NT2/D1 (cell line): ENCODE measurements at regions not wholly inside any gene's neighbourhood (a gene's known extent, or its start where the extent isn't known, plus 50 kb on each side); places are given as distances from the start of the nearest gene placed in this dataset.

ENCODE experiments used
- DNase-seq: peaks from one replicate; pipeline ENCODE4 v3.0.0-alpha.2; 2011; ENCODE audit warnings: low read depth, low spot score
- H3K27me3 ChIP-seq: 2 replicates; pipeline ENCODE4 v1.6.0; 2011; ENCODE audit warnings: mild to moderate bottlenecking; ENCODE audit not compliant: insufficient read length, insufficient read depth
- H3K36me3 ChIP-seq: 2 replicates; pipeline ENCODE4 v1.6.1; 2011; ENCODE audit warnings: mild to moderate bottlenecking, low read length, mixed read lengths; ENCODE audit not compliant: insufficient read depth, insufficient read length
- H3K4me1 ChIP-seq: 2 replicates; pipeline ENCODE4 v1.5.1; 2011; ENCODE audit not compliant: insufficient read depth, insufficient read length
- H3K4me3 ChIP-seq: 2 replicates; pipeline ENCODE4 v1.5.1; 2011; ENCODE audit warnings: low read depth; ENCODE audit not compliant: insufficient read length
- H3K9ac ChIP-seq: 2 replicates; pipeline ENCODE4 v1.6.0; 2011; ENCODE audit warnings: low read depth; ENCODE audit not compliant: insufficient read length
- H3K9me3 ChIP-seq: 2 replicates; pipeline ENCODE4 v1.5.1; 2011; ENCODE audit warnings: mild to moderate bottlenecking, low read length; ENCODE audit not compliant: insufficient read depth
- SUZ12 ChIP-seq: IDR thresholded peaks from 2 replicates; pipeline ENCODE4 v1.6.1; 2011; ENCODE audit not compliant: insufficient read length, insufficient read depth; ENCODE audit errors: extremely low read depth
- YY1 ChIP-seq: IDR thresholded peaks from 2 replicates; pipeline ENCODE4 v1.6.1; 2011; ENCODE audit not compliant: insufficient read length, insufficient read depth
- ZNF274 ChIP-seq: IDR thresholded peaks from 2 replicates; pipeline ENCODE4 v1.6.1; 2011; ENCODE audit warnings: mild to moderate bottlenecking, low read depth, low read length

- no peaks in the 10 kb centered on the region for H3K9me3 ChIP-seq
- no peak overlapping the region for H3K9ac ChIP-seq
- DNase-seq, result no peak
- H3K36me3 ChIP-seq, result no peaks in the 10 kb centered on the region
- no peak for TF ChIP-seq ZNF274
- no peak for TF ChIP-seq SUZ12
- TF ChIP-seq YY1, result no peak
- no peak overlapping the region for H3K4me3 ChIP-seq
- H3K4me1 ChIP-seq, result no peaks in the 10 kb centered on the region
- no peaks in the 10 kb centered on the region for H3K27me3 ChIP-seq
Observed at GRCh38 chr2:217339753-217340152, 479.9 kb upstream of the TNP1 start.

- Histone ChIP-seq H3K27me3 (no peaks in the 10 kb centered on the region), H3K36me3 (no peaks in the 10 kb centered on the region), H3K9ac (no peak overlapping the region), H3K4me1 (no peaks in the 10 kb centered on the region), H3K4me3 (no peak overlapping the region), H3K9me3 (no peaks in the 10 kb centered on the region)
- DNase-seq, result no peak
- TF ChIP-seq SUZ12, result no peak
- TF ChIP-seq ZNF274, result no peak
Observed at GRCh38 chr2:217338306-217338916, 478.5 kb upstream of the TNP1 start.

GRCh38 chr2:217337771-217338170, 477.9 kb upstream of the TNP1 start:
- no peak overlapping the region for H3K4me3 ChIP-seq
- no peak overlapping the region for H3K9ac ChIP-seq
- H3K4me1 ChIP-seq, result peaks cover 4% of the 10 kb centered on the region
- H3K36me3 ChIP-seq, result no peaks in the 10 kb centered on the region
- H3K9me3 ChIP-seq, result no peaks in the 10 kb centered on the region
- TF ChIP-seq SUZ12 (no peak), ZNF274 (no peak), YY1 (no peak)
- no peaks in the 10 kb centered on the region for H3K27me3 ChIP-seq
- DNase-seq, result no peak

GRCh38 chr2:217336694-217337093, 476.8 kb upstream of the TNP1 start:
- TF ChIP-seq SUZ12 (no peak), YY1 (no peak), ZNF274 (no peak)
- Histone ChIP-seq H3K4me3 (no peak overlapping the region), H3K27me3 (no peaks in the 10 kb centered on the region), H3K4me1 (peaks cover 4% of the 10 kb centered on the region), H3K36me3 (no peaks in the 10 kb centered on the region), H3K9me3 (no peaks in the 10 kb centered on the region), H3K9ac (no peak overlapping the region)
- no peak for DNase-seq

GRCh38 chr2:217335341-217335966, 475.6 kb upstream of the TNP1 start:
- H3K4me1 ChIP-seq, result peaks cover 4% of the 10 kb centered on the region

GRCh38 chr2:217334561-217334960, 474.7 kb upstream of the TNP1 start:
- TF ChIP-seq SUZ12, result no peak
- TF ChIP-seq ZNF274, result no peak
- TF ChIP-seq YY1, result no peak
- peaks cover 4% of the 10 kb centered on the region for H3K4me1 ChIP-seq
- H3K4me3 ChIP-seq, result no peak overlapping the region
- no peaks in the 10 kb centered on the region for H3K9me3 ChIP-seq
- H3K27me3 ChIP-seq, result no peaks in the 10 kb centered on the region
- no peaks in the 10 kb centered on the region for H3K36me3 ChIP-seq
- DNase-seq, result no peak
- no peak overlapping the region for H3K9ac ChIP-seq

More at GRCh38 chr2:217335341-217335966, 475.6 kb upstream of the TNP1 start:
- H3K4me3 ChIP-seq, result no peak overlapping the region
- H3K27me3 ChIP-seq, result no peaks in the 10 kb centered on the region
- no peak overlapping the region for H3K9ac ChIP-seq
- no peaks in the 10 kb centered on the region for H3K36me3 ChIP-seq
- no peak for TF ChIP-seq ZNF274
- DNase-seq, result no peak
- no peaks in the 10 kb centered on the region for H3K9me3 ChIP-seq

- peaks cover 4% of the 10 kb centered on the region for H3K4me1 ChIP-seq
- no peaks in the 10 kb centered on the region for H3K36me3 ChIP-seq
- H3K4me3 ChIP-seq, result no peak overlapping the region
- H3K9me3 ChIP-seq, result no peaks in the 10 kb centered on the region
- no peak for DNase-seq
- no peaks in the 10 kb centered on the region for H3K27me3 ChIP-seq
- TF ChIP-seq SUZ12, result no peak
- no peak for TF ChIP-seq ZNF274
- no peak for TF ChIP-seq YY1
- no peak overlapping the region for H3K9ac ChIP-seq
Observed at GRCh38 chr2:217332866-217333265, 473.0 kb upstream of the TNP1 start.
